ENCODE measurements at regions not wholly inside any gene's neighbourhood (a gene's known extent, or its start where the extent isn't known, plus 50 kb on each side); places are given as distances from the start of the nearest gene placed in this dataset.

- H3K27me3 ChIP-seq = no peaks in the 10 kb centered on the region
- TF ChIP-seq EP300 (IDR thresholded peaks at IDR 0.05) (no peak), POLR2AphosphoS5 (IDR thresholded peaks at IDR 0.05) (no peak), CTCF (IDR thresholded peaks at IDR 0.05) (no peak), POLR2A (IDR thresholded peaks at IDR 0.05; ENCODE audit: low read depth) (no peak)
- no peaks in the 10 kb centered on the region for H3K4me1 ChIP-seq
- no peak overlapping the region for H3K27ac ChIP-seq (replicated peaks in 1 of 4)
- H3K9me3 ChIP-seq = no peaks in the 10 kb centered on the region
- intact Hi-C loops (cut with DNase I) = no loop called here
- no peaks in the 10 kb centered on the region for H3K36me3 ChIP-seq
- H3K4me3 ChIP-seq = no peak overlapping the region
- 40% methylated on average over 2 of the region's 2 CpGs for WGBS
- DNase-seq (ENCODE audit: extremely low spot score) = no peak
These were observed 402.4 kb upstream of the NDST4 start for GRCh38 chr4:115515772-115516171.

GRCh38 chr4:115515366-115515765 lies 401.9 kb upstream of the NDST4 start:
- WGBS = 82% methylated on average over 2 of the region's 2 CpGs
- no peak for TF ChIP-seq CTCF (IDR thresholded peaks at IDR 0.05)
- no peak for TF ChIP-seq POLR2AphosphoS5 (IDR thresholded peaks at IDR 0.05)
- TF ChIP-seq EP300 (IDR thresholded peaks at IDR 0.05) = no peak
- TF ChIP-seq POLR2A (IDR thresholded peaks at IDR 0.05; ENCODE audit: low read depth) = no peak
- intact Hi-C loops (cut with DNase I) = no loop called here
- no peaks in the 10 kb centered on the region for H3K4me1 ChIP-seq
- H3K27ac ChIP-seq (replicated peaks in 1 of 4) = no peak overlapping the region
- H3K9me3 ChIP-seq = no peaks in the 10 kb centered on the region
- H3K36me3 ChIP-seq = no peaks in the 10 kb centered on the region
- no peaks in the 10 kb centered on the region for H3K27me3 ChIP-seq
- no peak for DNase-seq (ENCODE audit: extremely low spot score)
- H3K4me3 ChIP-seq = no peak overlapping the region

- 89% methylated on average over 1 of the region's 1 CpG for WGBS
- H3K36me3 ChIP-seq = no peaks in the 10 kb centered on the region
- intact Hi-C loops (cut with DNase I) = no loop called here
These were observed 401.3 kb upstream of the NDST4 start for GRCh38 chr4:115514675-115515074.

GRCh38 chr4:115505326-115505725 lies 391.9 kb upstream of the NDST4 start:
- WGBS = 68% methylated on average over 1 of the region's 1 CpG
- no peak for DNase-seq (ENCODE audit: extremely low spot score)

More at GRCh38 chr4:115514675-115515074, 401.3 kb upstream of the NDST4 start:
- Histone ChIP-seq H3K27me3 (no peaks in the 10 kb centered on the region), H3K4me1 (no peaks in the 10 kb centered on the region), H3K27ac (replicated peaks in 1 of 4) (no peak overlapping the region), H3K4me3 (no peak overlapping the region), H3K9me3 (no peaks in the 10 kb centered on the region)
- DNase-seq (ENCODE audit: extremely low spot score) = no peak
- TF ChIP-seq POLR2A (IDR thresholded peaks at IDR 0.05; ENCODE audit: low read depth) = no peak
- no peak for TF ChIP-seq CTCF (IDR thresholded peaks at IDR 0.05)
- TF ChIP-seq EP300 (IDR thresholded peaks at IDR 0.05) = no peak
- TF ChIP-seq POLR2AphosphoS5 (IDR thresholded peaks at IDR 0.05) = no peak

More at GRCh38 chr4:115505326-115505725, 391.9 kb upstream of the NDST4 start:
- Histone ChIP-seq H3K4me1 (no peaks in the 10 kb centered on the region), H3K27me3 (no peaks in the 10 kb centered on the region), H3K27ac (replicated peaks in 1 of 4) (no peak overlapping the region), H3K4me3 (no peak overlapping the region), H3K36me3 (no peaks in the 10 kb centered on the region), H3K9me3 (no peaks in the 10 kb centered on the region)
- intact Hi-C loops (cut with DNase I) = no loop called here
- TF ChIP-seq EP300 (IDR thresholded peaks at IDR 0.05) (no peak), POLR2AphosphoS5 (IDR thresholded peaks at IDR 0.05) (no peak), POLR2A (IDR thresholded peaks at IDR 0.05; ENCODE audit: low read depth) (no peak), CTCF (IDR thresholded peaks at IDR 0.05) (no peak)

Measured in esophagus muscularis mucosa (tissue), 4 donors.